HFFc6 (cell line): ENCODE measurements at regions not wholly inside any gene's neighbourhood (a gene's known extent, or its start where the extent isn't known, plus 50 kb on each side); places are given as distances from the start of the nearest gene placed in this dataset.

ENCODE experiments used
- DNase-seq: peaks from one replicate; pipeline ENCODE4 v3.0.0-alpha.2; 2018
- H3K27ac Mint-ChIP-seq: 2 replicates; pipeline ENCODE4 v1.8.0; 2020; ENCODE audit warnings: mild to moderate bottlenecking, mixed read lengths
- H3K27me3 Mint-ChIP-seq: 2 replicates; pipeline ENCODE4 v1.8.0; 2021; ENCODE audit warnings: mild to moderate bottlenecking, moderate library complexity, mixed read lengths; ENCODE audit not compliant: insufficient read depth
- H3K36me3 Mint-ChIP-seq: 2 replicates; pipeline ENCODE4 v1.8.0; 2021; ENCODE audit warnings: low read depth, mixed read lengths
- H3K4me1 Mint-ChIP-seq: 2 replicates; pipeline ENCODE4 v1.8.0; 2020; ENCODE audit warnings: low read depth, mixed read lengths
- H3K4me3 Mint-ChIP-seq: 2 replicates; pipeline ENCODE4 v1.8.0; 2020; ENCODE audit warnings: mild to moderate bottlenecking, moderate library complexity, mixed read lengths
- H3K9me3 Mint-ChIP-seq: 2 replicates; pipeline ENCODE4 v1.8.0; 2020; ENCODE audit warnings: mild to moderate bottlenecking, mixed read lengths
- TF ChIP-seq, protein P1 (sequence below): fragments of 200-600 bp; sonication (generic); IDR thresholded peaks from 2 replicates; pipeline ENCODE4 v1.5.0; 2021; ENCODE audit warnings: antibody characterized with exemption, mild to moderate bottlenecking

DNA sequence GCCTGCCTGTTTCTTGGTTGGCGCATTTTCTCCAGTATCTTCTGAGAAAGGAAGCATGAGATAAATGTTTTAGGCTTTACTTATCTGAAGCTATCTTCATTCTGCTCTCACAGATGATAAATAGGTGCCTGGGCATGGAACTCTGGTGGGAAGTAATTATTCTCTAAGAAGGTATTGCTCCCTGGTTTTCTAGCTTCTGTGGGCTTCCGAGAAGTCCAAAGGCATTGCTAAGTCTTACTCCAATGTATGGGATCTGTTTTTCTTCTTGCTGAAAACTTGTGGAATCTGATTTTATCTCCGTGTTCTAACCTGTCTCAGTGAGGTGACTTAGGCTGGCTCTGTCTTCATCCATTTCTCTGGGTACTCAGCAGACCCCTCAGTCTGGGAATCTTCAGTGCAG is 224.4 kb upstream of the HS6ST1 start:
- TF ChIP-seq, protein P1, sequence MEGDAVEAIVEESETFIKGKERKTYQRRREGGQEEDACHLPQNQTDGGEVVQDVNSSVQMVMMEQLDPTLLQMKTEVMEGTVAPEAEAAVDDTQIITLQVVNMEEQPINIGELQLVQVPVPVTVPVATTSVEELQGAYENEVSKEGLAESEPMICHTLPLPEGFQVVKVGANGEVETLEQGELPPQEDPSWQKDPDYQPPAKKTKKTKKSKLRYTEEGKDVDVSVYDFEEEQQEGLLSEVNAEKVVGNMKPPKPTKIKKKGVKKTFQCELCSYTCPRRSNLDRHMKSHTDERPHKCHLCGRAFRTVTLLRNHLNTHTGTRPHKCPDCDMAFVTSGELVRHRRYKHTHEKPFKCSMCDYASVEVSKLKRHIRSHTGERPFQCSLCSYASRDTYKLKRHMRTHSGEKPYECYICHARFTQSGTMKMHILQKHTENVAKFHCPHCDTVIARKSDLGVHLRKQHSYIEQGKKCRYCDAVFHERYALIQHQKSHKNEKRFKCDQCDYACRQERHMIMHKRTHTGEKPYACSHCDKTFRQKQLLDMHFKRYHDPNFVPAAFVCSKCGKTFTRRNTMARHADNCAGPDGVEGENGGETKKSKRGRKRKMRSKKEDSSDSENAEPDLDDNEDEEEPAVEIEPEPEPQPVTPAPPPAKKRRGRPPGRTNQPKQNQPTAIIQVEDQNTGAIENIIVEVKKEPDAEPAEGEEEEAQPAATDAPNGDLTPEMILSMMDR: no peak
- peaks cover 13% of the 10 kb centered on the region for H3K27me3 Mint-ChIP-seq
- no peak overlapping the region for H3K4me3 Mint-ChIP-seq
- H3K27ac Mint-ChIP-seq: no peak overlapping the region
- DNase-seq: no peak
- H3K4me1 Mint-ChIP-seq: peaks cover 5% of the 10 kb centered on the region
- no peaks in the 10 kb centered on the region for H3K36me3 Mint-ChIP-seq
- no peaks in the 10 kb centered on the region for H3K9me3 Mint-ChIP-seq

DNA sequence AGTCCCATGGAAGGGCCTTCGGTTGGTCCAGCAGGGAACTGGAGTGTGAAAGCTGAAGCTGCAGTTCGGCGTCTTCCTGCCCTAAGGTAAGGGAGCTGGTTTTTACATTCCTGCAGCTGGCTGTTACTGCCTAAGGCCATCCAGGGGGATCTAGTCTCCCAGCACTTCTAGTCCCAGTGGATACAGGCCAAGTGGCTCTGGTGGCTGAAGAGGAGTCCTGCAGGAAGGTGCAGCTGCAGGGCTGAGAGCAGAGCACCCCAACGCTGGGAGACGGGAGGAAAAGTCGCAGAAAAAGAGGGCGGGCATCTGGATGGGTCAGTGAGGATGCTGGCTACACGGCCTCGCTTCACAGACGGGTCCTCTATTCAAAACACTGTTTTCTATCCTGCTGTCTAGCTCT is 225.0 kb upstream of the HS6ST1 start:
- DNase-seq: no peak
- Mint-ChIP-seq H3K36me3 (no peaks in the 10 kb centered on the region), H3K4me3 (no peak overlapping the region), H3K27me3 (peaks cover 13% of the 10 kb centered on the region), H3K27ac (no peak overlapping the region), H3K9me3 (no peaks in the 10 kb centered on the region), H3K4me1 (no peaks in the 10 kb centered on the region)
- TF ChIP-seq, protein P1: no peak

DNA sequence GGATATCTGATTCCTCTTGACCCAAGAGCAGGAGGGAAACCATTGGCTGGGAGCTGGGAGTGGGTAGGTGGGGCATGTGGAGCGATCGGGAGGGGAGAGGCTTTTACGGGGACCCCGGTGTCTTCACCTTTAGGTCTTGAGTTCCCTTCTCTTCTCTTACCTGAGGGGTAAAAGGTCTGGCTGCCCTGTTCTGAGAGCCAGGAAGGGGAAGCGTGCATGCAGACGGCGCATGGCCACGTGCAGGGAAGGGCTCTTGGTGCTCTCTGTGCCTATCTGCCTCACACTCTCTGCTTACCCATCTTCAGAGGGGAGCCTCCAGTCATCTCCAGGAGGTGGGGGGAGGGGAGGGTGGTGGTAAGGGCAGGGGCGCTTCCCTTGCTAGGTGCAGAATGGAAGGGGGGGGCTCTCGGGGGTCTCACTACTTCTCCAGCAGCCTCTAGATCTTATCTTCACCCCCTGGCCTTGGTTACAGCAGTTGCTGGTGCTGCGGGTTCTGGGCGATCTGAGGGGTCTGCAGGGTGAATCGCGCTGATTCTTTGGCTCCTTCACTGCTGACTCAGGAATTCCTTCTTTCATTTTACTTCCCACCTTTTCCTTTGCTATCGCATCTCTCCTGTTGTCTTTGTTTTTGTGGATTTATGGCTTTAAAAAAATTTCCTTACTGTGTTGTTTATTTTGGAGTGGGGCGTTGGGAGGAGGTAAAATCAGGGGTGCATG is 225.8 kb upstream of the HS6ST1 start:
- Mint-ChIP-seq H3K36me3 (no peaks in the 10 kb centered on the region), H3K4me1 (no peaks in the 10 kb centered on the region; the same call in 1 of the 2 replicates), H3K27me3 (peaks cover 13% of the 10 kb centered on the region), H3K27ac (no peak overlapping the region), H3K9me3 (no peaks in the 10 kb centered on the region), H3K4me3 (no peak overlapping the region)
- DNase-seq: no peak
- TF ChIP-seq, protein P1: no peak

DNA sequence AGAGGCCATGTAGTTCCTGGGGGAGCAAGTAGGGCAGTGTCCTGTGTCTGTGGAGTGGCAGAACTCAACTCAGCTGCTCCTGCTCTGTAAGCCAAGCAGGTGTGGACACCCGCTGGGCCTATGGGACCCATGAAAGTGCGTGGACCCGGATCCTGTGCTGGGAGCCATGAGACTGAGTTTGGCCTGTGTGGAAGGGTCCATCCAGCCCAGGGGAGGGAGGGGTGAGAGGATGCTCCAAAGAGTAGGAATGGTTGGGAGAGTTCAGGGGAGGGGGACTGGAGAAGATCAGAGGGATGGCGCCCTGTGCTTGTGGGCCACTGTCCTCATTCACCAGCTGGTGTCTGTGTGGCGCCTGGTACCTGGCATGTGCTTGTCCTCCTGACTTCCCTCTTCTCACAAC is 226.4 kb upstream of the HS6ST1 start:
- no peaks in the 10 kb centered on the region for H3K9me3 Mint-ChIP-seq
- H3K27ac Mint-ChIP-seq: no peak overlapping the region
- no peaks in the 10 kb centered on the region; the same call in 1 of the 2 replicates for H3K4me1 Mint-ChIP-seq
- no peaks in the 10 kb centered on the region for H3K36me3 Mint-ChIP-seq
- DNase-seq: no peak
- H3K4me3 Mint-ChIP-seq: no peak overlapping the region
- TF ChIP-seq, protein P1: no peak
- H3K27me3 Mint-ChIP-seq: peaks cover 13% of the 10 kb centered on the region

DNA sequence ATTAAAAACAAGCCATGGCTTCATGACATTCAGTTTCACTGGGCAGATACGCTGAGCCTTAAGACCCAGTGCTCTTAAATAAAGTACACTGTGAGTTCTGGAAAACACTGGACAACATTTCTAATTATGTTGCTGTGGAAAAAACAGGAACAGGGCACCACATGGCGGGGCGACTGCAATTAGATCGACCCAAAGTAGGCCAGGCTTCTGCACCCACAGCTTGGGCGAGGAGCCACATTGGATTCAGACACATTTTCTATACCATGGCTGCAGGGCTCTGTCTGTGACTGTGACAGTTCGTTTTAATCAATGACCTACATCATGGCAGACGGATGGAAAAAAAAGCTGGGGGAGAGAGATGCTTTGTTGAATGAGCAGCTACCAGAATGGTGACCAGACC is 227.2 kb upstream of the HS6ST1 start:
- Mint-ChIP-seq H3K9me3 (no peaks in the 10 kb centered on the region), H3K27me3 (peaks cover 13% of the 10 kb centered on the region), H3K36me3 (no peaks in the 10 kb centered on the region), H3K4me3 (no peak overlapping the region), H3K27ac (no peak overlapping the region), H3K4me1 (no peaks in the 10 kb centered on the region; the same call in 1 of the 2 replicates)
- no peak for DNase-seq
- TF ChIP-seq, protein P1: no peak
